Gastroesophageal sphincter (tissue), 3 donors: ENCODE measurements at regions not wholly inside any gene's neighbourhood (a gene's known extent, or its start where the extent isn't known, plus 50 kb on each side); places are given as distances from the start of the nearest gene placed in this dataset.

Experiments used
- CTCF ChIP-seq, 4 experiments: fragments of 200-600 bp in 2 of 4; fragments of 450-650 bp in 2 of 4; sonication (generic) in 1 of 4; IDR thresholded peaks; one replicate each; pipeline ENCODE4 v1.5.1; 2017 to 2019; ENCODE audit warnings: antibody characterized with exemption in 4 of 4, mild to moderate bottlenecking in 2 of 4, moderate library complexity in 2 of 4
- EP300 ChIP-seq: sonication (generic); formaldehyde crosslinking; IDR thresholded peaks from one replicate; pipeline ENCODE4 v1.6.1; 2017; ENCODE audit warnings: antibody characterized with exemption, mild to moderate bottlenecking
- POLR2A ChIP-seq, 2 donors: fragments of 450-650 bp; IDR thresholded peaks; one replicate each; pipeline ENCODE4 v1.6.1; 2017; ENCODE audit warnings: antibody characterized with exemption in 2 of 2, mild to moderate bottlenecking in 2 of 2, moderate library complexity in 1 of 2
- POLR2AphosphoS5 ChIP-seq: sonication (generic); formaldehyde crosslinking; IDR thresholded peaks from one replicate; pipeline ENCODE4 v1.6.1; 2017; ENCODE audit warnings: antibody characterized with exemption

DNA sequence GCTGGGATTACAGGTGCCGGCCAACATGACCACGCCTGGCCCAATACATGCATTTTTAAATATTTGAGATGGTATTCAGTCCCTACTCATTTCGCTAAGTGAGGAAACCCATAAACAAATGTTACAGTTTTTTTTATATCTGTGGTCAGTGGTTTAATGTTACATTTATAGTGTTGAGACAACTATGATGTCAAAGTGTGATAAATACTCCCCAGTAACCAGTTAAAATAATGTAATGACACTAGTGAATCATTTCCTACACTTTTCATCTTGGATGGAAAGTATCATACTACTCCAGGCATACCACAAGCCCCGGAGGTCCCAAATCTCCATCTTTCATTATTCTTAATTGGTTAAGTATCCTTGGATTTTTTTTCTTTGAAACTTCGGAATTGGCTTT, 87.5 kb upstream of the KIF26B start:
- no peak for TF ChIP-seq CTCF (IDR thresholded peaks at IDR 0.05)
- no peak for TF ChIP-seq POLR2A (IDR thresholded peaks at IDR 0.05)
- TF ChIP-seq EP300, result no peak
- no peak for TF ChIP-seq POLR2AphosphoS5
